Urinary bladder (tissue), 3 donors: ENCODE measurements at regions not wholly inside any gene's neighbourhood (a gene's known extent, or its start where the extent isn't known, plus 50 kb on each side); places are given as distances from the start of the nearest gene placed in this dataset.

Experiments
- DNase-seq: peaks from one replicate; pipeline ENCODE4 v3.0.0-alpha.2; 2015; ENCODE audit errors: extremely low spot score
- H3K27ac ChIP-seq: one replicate; pipeline ENCODE4 v1.5.1; 2013; ENCODE audit warnings: low read depth, mild to moderate bottlenecking, moderate library complexity
- H3K36me3 ChIP-seq: one replicate; pipeline ENCODE4 v1.6.1; 2013; ENCODE audit warnings: mild to moderate bottlenecking, moderate library complexity; ENCODE audit not compliant: insufficient read depth
- H3K4me1 ChIP-seq: one replicate; pipeline ENCODE4 v1.6.1; 2013; ENCODE audit warnings: mild to moderate bottlenecking, moderate library complexity; ENCODE audit not compliant: insufficient read depth
- H3K4me3 ChIP-seq: one replicate; pipeline ENCODE4 v1.5.1; 2013; ENCODE audit warnings: low read depth, low read length
- WGBS: extraction: QIAGEN DNeasy Blood & Tissue Kit; methylation state at CpG from one replicate; pipeline ENCODE4 v1.1.7; 2013; 5-methylcytosine and 5-hydroxymethylcytosine counted together
- donor health status: healthy with polysubstance abuse.
- donor health status: healthy.

- no peak overlapping the region for H3K27ac ChIP-seq
- no peak for DNase-seq
- no peak overlapping the region for H3K4me3 ChIP-seq
- no peaks in the 10 kb centered on the region for H3K4me1 ChIP-seq
- no peaks in the 10 kb centered on the region for H3K36me3 ChIP-seq
- WGBS = 48% methylated on average over 7 of the region's 7 CpGs
Measured at GRCh38 chr6:163904186-163904585, 489.7 kb downstream of the QKI start.

- Histone ChIP-seq H3K27ac (no peak overlapping the region), H3K4me3 (no peak overlapping the region), H3K4me1 (no peaks in the 10 kb centered on the region), H3K36me3 (no peaks in the 10 kb centered on the region)
- no peak for DNase-seq
- WGBS = 79% methylated on average over 8 of the region's 8 CpGs
Measured at GRCh38 chr6:163903541-163903940, 489.0 kb downstream of the QKI start.

GRCh38 chr6:163902993-163903392 lies 488.5 kb downstream of the QKI start:
- Histone ChIP-seq H3K36me3 (no peaks in the 10 kb centered on the region), H3K4me1 (no peaks in the 10 kb centered on the region), H3K4me3 (no peak overlapping the region), H3K27ac (no peak overlapping the region)
- 88% methylated on average over 8 of the region's 8 CpGs for WGBS
- no peak for DNase-seq

GRCh38 chr6:163901681-163902080 lies 487.2 kb downstream of the QKI start:
- no peak overlapping the region for H3K4me3 ChIP-seq
- no peak for DNase-seq
- WGBS = 90% methylated on average over 5 of the region's 5 CpGs

GRCh38 chr6:163900570-163900969 lies 486.1 kb downstream of the QKI start:
- DNase-seq = no peak
- H3K36me3 ChIP-seq = no peaks in the 10 kb centered on the region
- no peak overlapping the region for H3K4me3 ChIP-seq
- H3K4me1 ChIP-seq = no peaks in the 10 kb centered on the region
- 90% methylated on average over 4 of the region's 4 CpGs for WGBS
- H3K27ac ChIP-seq = no peak overlapping the region

More at GRCh38 chr6:163901681-163902080, 487.2 kb downstream of the QKI start:
- Histone ChIP-seq H3K27ac (no peak overlapping the region), H3K36me3 (no peaks in the 10 kb centered on the region), H3K4me1 (no peaks in the 10 kb centered on the region)

GRCh38 chr6:163897669-163898068 lies 483.2 kb downstream of the QKI start:
- Histone ChIP-seq H3K36me3 (no peaks in the 10 kb centered on the region), H3K4me1 (no peaks in the 10 kb centered on the region), H3K27ac (no peak overlapping the region), H3K4me3 (no peak overlapping the region)
- no peak for DNase-seq
- 78% methylated on average over 4 of the region's 4 CpGs for WGBS

- Histone ChIP-seq H3K36me3 (no peaks in the 10 kb centered on the region), H3K4me3 (no peak overlapping the region), H3K4me1 (no peaks in the 10 kb centered on the region), H3K27ac (no peak overlapping the region)
- no peak for DNase-seq
- WGBS = 82% methylated on average over 8 of the region's 8 CpGs
Measured at GRCh38 chr6:163897030-163897429, 482.5 kb downstream of the QKI start.

- Histone ChIP-seq H3K4me3 (no peak overlapping the region), H3K27ac (no peak overlapping the region), H3K36me3 (no peaks in the 10 kb centered on the region), H3K4me1 (no peaks in the 10 kb centered on the region)
- no peak for DNase-seq
Measured at GRCh38 chr6:163895162-163895561, 480.6 kb downstream of the QKI start.

- Histone ChIP-seq H3K4me1 (no peaks in the 10 kb centered on the region), H3K36me3 (no peaks in the 10 kb centered on the region), H3K4me3 (no peak overlapping the region), H3K27ac (no peak overlapping the region)
- DNase-seq = no peak
- 81% methylated on average over 4 of the region's 4 CpGs for WGBS
Measured at GRCh38 chr6:163893609-163894189, 479.2 kb downstream of the QKI start.

GRCh38 chr6:163892824-163893561 lies 478.5 kb downstream of the QKI start:
- WGBS = 88% methylated on average over 12 of the region's 12 CpGs
- no peaks in the 10 kb centered on the region for H3K36me3 ChIP-seq
- H3K4me1 ChIP-seq = no peaks in the 10 kb centered on the region
- no peak for DNase-seq
- H3K4me3 ChIP-seq = no peak overlapping the region
- H3K27ac ChIP-seq = no peak overlapping the region

GRCh38 chr6:163889904-163890514 lies 475.5 kb downstream of the QKI start:
- no peak for DNase-seq
- no peaks in the 10 kb centered on the region for H3K4me1 ChIP-seq
- H3K4me3 ChIP-seq = no peak overlapping the region
- H3K27ac ChIP-seq = no peak overlapping the region
- no peaks in the 10 kb centered on the region for H3K36me3 ChIP-seq
- 80% methylated on average over 3 of the region's 3 CpGs for WGBS

GRCh38 chr6:163888030-163888819 lies 473.7 kb downstream of the QKI start:
- 80% methylated on average over 2 of the region's 2 CpGs for WGBS
- H3K4me1 ChIP-seq = no peaks in the 10 kb centered on the region

GRCh38 chr6:163886428-163886827 lies 471.9 kb downstream of the QKI start:
- Histone ChIP-seq H3K4me3 (no peak overlapping the region), H3K27ac (no peak overlapping the region), H3K4me1 (no peaks in the 10 kb centered on the region), H3K36me3 (no peaks in the 10 kb centered on the region)
- 83% methylated on average over 1 of the region's 1 CpG for WGBS
- no peak for DNase-seq

More at GRCh38 chr6:163888030-163888819, 473.7 kb downstream of the QKI start:
- H3K27ac ChIP-seq = no peak overlapping the region
- no peak for DNase-seq
- H3K36me3 ChIP-seq = no peaks in the 10 kb centered on the region
- H3K4me3 ChIP-seq = no peak overlapping the region
